ENCODE measurements at regions not wholly inside any gene's neighbourhood (a gene's known extent, or its start where the extent isn't known, plus 50 kb on each side); places are given as distances from the start of the nearest gene placed in this dataset.

GRCh38 chr2:142509401-142509800, 368.1 kb upstream of the KYNU start:
- TF ChIP-seq POLR2A (IDR thresholded peaks at IDR 0.05) (no peak), CTCF (IDR thresholded peaks at IDR 0.05) (no peak)
